Middle frontal gyrus (tissue), 1 donor: ENCODE measurements at regions not wholly inside any gene's neighbourhood (a gene's known extent, or its start where the extent isn't known, plus 50 kb on each side); places are given as distances from the start of the nearest gene placed in this dataset.
"Not testable (repeated sequence)": the region's sequence is repeated elsewhere in the genome, so short reads cannot be mapped to it uniquely, and the experiment has no call there.

ENCODE experiments used
- DNase-seq: peaks from one replicate; pipeline ENCODE4 v3.0.0-alpha.2; 2015; ENCODE audit warnings: low spot score; ENCODE audit errors: extremely low spot score

DNA sequence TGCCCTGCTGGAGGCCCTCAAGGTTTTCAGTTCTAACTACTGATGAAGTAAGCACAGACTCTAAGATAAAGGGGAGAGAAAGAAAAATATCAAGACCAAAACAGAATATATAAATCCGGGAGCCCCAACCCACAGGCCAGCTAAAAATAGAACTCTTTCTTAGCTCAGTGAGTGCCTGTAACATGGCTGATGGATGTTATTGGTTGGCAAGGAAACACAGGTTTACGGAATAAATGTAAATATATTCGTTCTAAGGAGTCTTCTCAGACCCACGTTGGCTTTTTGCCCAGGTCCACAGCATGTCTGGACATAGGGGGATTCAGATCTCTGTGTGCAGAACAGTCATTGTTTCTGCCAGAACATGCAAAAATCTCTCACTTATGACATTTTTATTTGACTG, 139.0 kb upstream of the SERPINE2 start:
- no peak for DNase-seq

DNA sequence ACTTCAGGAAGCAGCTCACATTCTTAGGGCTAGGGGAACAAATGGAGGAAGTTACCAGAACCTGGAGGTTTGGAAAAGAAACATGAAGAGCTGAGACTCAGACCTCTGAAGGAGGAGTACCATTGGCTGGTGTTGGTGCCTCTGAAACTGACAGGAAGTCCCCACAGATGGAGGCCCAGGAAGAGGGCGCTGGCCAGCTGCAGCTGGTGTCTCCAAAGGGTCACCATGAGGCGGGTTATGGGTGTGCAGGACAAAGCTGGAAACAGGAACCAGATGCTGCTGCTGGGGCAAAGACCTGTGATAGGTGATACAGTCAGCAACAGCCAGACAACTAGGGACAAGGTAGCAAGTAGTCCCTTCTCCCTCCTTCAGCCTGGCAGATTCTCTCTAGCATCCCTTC, 136.5 kb upstream of the SERPINE2 start:
- no peak for DNase-seq

DNA sequence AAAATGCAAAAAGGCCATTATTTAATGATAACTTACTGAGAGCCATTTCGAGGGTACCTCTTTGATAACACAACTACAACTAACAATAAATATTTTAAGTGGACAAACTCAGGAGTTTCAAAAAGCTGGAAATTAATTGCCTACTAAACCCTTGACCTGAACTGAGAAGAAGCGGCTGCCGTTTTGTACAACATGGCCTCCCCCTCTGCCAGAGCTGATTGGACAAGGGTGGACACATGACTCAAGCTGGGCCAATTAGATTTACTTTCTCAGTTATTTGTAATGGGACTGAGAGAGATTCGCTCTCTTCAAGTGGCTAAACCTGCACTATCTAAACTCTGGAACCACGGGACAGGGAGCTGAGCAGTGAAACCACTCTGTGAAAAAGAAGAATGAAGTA, 135.9 kb upstream of the SERPINE2 start:
- no peak for DNase-seq

DNA sequence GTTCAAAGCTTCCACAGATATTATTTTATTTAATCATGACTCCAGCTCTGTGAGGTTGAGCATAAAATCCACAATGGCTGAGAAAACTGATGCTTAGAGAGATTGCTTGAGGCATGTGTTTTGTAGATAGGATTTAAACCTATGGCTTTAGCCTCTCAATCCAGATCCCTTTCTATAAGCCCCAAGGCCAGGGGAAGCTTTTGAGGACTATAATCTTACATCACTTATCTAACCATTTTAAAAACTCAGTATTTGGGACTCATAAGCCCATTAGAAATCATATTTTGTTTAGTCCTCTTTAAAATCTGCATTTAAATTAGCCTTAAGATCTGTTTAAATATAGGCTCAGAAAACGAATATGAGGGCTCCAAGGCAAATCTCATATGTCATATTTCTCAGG, 135.4 kb upstream of the SERPINE2 start:
- DNase-seq, result no peak

DNA sequence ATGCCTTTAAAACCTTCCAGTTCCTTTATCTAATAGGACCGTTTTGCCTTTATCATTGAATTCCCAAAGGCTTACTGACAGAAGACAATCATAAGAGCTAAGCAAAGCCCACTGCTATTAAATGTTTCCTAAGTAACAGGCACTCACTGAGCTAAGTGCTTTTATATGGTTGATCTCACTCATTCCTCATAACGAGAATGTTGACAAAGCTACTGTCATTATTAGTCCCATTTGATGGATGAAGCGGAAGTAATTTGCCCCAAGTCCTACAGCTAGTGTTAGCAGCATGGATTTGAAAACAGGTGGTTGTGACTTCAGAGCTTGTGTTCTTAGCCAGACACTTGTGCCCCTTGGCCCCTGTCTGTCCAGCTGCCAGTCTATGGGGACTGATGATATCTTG, 134.8 kb upstream of the SERPINE2 start:
- no peak for DNase-seq

DNA sequence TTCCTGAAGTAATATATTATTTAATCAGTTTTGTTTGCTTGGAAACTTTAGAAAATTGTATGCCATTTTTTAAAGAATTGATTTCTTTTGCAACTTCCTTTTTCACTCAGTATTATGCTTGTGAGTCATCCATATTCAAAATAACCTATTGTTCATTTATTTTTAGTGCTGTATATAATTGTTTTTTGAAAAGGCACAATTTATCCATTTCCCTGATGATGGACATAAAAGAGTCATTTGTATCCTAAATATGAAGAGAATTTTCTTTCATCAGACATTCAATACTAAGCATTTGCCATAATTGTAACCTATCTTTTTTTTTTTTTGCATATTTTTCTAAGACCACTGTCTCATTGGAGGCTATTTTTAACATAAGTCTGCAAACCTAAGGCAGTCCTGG, 134.1 kb upstream of the SERPINE2 start:
- no peak for DNase-seq

DNA sequence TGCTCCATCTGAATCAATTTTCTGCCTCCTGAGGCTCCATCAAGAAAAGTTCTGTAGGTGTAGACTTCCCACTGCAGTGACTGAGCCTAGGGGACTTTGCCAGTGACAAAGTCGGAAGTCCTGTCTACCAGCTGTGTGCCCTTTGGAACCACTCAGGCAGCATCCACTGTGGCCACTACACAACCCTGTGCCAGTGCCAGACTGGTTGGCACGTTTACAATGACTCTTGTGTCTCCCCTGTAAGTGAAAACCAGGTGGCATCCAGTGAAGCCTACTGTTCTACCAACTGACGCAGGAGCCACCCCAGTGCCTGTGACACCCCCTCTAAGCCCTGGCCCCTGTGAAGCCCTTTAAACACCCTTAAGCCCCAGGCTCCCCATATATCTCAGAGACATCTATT, 132.1 kb upstream of the SERPINE2 start:
- no peak for DNase-seq

DNA sequence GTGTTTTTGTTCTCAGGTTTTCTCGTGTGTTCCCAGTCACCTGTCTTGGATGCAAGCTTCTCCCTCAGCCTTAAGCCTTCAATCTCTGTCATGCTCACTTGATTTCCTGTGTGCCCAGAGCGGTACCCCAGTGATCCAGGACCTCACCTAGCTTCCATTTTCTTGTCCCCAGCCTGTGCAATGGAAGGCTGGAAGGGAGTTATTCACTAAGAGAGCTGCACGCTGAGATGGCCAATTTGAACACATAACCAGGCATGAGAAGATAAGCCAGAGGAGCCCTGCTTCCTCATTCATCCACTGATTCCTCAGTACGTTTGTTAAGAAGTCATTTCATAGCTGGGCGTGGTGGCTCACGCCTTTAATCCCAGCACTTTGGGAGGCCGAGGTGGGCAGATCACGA, 130.8 kb upstream of the SERPINE2 start:
- DNase-seq, result no peak

DNA sequence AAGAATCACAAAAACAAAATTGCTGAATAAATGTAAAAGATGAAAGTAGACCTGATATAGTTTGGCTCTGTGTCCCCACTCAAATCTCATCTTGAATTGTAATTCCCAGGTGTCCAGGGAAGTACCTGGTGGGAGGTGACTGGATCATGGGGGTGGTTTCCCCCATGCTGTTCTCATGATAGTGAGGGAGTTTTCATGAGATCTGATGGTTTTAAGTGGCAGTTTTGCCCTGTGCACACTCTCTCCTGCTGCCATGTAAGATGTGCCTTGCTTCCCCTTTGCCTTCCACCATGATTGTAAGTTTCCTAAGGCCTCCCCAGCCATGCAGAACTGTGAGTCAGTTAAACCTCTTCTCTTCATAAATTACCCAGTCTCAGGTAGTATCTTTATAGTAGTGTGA, 128.7 kb upstream of the SERPINE2 start:
- not testable (repeated sequence) for DNase-seq

DNA sequence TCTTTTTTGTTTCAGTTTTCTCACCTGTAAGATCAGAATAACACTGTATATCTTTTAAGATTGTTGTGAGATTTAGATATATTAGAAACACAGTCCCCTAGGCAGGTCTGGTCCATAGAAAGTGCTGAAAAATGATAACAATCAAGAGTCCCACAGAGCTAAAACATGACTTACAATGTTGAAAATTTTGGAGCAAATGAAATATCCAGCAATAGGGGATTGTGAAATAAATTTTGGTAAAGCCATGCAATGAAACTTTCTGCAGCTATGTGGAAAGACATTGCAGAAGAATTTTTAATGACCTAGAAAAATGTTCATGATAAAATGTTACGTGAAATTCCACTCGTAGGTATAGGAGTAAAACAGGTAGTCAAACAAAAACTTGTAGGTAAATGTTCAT, 127.6 kb upstream of the SERPINE2 start:
- DNase-seq, result no peak

DNA sequence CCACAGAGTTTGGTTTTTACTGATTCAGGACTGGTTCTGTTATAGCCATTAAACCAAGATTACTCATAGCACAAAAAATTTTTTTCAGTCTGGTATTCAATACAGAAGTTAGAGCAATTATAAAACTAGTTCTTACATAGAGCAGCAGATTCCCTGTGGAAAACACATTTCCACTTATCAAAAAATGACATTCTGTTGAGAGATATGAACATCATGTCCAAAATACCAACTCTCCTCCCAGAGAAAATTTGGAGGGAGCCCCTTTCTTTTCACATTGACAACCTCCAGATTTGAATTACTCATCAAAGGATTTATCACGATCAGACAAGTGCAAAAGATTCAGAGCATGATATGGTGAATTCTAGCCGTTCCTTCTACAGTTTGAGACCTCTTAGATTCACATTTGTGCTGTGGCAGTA, 126.8 kb upstream of the SERPINE2 start:
- DNase-seq, result no peak

DNA sequence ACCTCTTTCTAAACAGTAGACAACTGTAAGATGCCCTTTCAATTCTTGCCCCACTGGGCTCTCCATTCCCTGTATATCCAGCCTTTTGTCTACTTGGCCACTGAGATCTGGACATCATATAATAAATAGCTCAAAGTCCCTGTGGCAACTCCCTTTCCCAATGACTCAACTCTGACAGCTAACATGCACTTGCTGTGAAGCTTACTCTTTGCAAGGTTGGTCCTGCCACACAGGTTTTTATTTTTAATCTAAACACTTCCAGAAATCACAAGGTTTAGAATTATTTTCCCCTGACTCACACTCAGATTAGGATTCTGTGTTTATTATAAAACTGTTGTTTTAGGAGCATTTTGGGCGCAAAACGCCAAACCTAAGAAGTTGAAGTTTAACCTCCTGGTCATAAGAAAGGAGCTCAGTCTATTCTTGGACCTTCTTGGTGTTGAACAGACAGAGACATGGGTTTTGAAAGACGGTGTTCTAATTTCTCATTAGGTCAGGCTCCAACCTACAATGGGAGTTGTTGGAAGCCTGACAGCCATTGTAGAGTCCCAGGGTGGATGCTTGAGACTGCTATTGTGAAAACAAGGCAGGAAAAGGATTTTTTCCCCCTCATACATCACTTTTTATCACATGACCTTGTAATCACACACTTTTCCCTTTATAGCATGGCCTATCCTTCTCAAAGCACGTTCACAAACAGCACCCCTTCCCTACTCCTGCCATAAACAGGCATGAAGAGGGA, 124.7 kb upstream of the SERPINE2 start:
- no peak for DNase-seq

DNA sequence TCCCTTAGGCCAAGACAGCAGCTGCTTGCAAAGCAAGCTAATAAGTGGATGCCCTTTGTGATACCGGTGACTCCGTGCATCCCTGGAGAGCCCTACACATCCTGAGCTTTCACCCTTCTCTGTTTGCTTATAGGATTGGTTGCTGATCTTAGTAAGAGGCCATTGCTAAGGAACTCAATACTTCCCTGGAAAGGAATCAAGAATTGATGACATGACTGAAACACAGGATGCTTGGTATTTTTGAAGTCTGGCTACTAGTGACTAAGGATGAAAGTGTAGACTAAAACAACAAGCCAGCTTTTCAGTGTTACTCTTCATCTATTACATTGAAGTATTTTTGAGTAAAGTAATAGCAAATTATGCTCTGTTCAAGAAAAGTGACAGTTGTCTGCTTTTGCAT, 123.0 kb upstream of the SERPINE2 start:
- no peak for DNase-seq

DNA sequence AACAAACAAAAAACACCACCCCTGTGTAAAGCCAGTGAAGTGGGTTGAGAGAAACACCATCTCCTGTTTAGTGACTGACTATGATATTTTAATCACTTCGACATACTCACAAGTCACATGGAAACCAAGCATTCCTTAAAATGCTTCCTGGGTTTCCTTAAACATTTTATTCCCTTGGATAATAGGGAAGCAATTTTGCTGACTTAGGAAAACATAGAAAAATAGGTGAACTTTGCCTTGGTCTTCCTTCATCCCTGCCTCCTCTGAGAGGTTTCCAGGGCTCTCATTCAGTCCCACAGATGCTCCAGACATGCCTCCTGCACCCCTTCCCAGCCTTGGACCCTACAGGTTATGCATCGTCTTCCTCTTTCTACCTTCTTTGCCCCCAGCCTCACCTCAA, 122.6 kb upstream of the SERPINE2 start:
- DNase-seq, result no peak

DNA sequence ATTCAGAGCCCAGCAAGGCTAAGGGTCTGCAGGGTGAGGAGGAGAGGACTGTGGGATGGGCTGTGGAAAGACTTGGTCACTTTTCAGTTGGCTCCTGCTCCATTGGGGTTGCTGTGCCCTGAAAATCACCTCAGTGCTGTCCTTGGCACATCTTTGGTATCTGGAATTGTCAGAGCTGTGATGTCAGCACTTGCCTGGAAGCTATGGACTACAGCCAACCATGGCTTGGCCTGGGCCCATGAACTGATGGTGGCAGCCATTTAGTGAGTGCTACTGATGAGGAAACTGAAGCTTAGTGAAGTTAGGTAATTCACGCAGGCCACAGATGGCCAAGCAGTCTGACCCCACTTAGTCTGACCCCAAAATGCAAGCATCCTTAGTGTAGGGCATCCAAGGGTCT, 121.8 kb upstream of the SERPINE2 start:
- DNase-seq, result no peak

DNA sequence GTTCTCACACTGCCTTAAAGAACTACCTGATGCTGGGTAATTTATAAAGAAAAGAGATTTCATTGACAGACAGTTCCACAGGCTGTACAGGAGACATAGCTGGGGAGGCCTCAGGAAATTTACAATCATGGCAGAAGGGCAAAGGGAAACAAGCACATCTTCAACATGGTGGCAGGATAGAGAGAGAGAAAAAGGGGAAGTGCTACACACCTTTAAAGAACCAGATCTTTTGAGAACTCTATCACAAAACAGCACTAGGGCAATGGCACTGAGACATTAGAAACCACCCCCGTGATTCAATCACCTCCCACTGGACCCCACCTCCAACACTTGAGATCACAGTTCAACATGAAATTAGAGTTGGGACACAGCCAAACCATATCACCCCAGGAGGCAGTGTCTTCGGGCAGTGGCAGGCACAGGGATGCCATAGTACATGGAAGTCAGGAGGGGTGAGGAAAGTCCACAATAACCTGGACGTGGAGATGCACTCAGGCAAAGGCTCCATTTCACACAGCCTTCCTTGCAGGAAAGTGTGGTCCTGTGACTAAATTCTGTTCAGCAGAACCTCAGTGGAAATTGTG, 120.4 kb upstream of the SERPINE2 start:
- DNase-seq, result no peak

DNA sequence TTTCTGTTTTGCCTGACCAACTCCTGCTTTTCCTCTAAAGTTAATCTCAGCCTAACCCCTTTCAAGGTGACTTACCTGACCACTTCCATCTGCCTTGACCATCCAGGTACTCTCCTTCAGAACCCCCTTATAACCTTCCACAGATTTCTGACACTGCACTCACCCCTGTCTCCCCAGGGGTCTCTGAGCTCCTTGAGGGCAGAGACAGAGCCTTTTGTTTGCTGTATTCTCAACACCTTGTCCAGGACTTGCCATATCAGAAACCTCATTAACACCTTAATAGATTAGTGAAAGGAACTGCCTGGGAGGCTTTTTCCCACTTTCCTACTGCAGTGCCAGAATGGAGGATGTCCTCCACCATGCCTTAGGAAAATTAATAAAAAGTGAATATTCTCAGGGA, 119.7 kb upstream of the SERPINE2 start:
- no peak for DNase-seq

DNA sequence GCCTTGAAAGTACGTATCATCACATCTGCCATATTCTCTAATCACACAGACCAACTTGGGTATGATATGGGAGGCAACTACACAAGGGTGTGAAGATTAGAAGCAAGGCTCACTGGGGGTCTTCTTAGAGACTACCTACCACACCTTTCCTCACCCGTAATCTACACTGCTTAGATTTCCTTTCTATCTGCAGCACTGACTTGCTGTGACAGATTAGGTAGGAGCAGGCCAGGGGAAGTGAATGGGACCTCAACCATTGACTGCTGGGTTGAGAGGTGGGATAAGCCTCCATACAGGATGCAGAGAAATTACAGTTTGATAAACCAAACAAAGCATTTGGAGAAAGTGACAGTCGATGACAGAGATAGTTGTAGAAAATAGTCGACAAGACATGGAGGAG, 119.0 kb upstream of the SERPINE2 start:
- DNase-seq, result no peak

DNA sequence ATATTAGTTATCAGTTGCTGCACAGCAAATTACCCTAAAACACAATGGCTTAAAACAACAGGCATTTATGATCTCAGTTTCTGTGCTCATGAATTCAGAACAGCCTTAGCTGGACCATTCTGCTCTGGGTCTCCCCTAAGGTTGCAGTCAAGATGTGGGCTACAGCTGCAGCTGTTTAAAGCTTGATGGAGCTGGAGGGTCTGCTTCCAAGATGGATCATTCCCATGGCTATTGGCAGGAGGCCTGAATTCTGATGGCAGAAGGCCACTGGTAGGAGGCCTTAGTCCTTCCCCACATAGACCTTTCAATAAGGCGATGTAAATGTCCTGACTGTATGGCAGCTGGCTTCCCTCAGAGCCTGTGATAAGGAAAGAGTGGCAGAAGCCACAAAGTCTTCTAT, 118.6 kb upstream of the SERPINE2 start:
- DNase-seq, result no peak

DNA sequence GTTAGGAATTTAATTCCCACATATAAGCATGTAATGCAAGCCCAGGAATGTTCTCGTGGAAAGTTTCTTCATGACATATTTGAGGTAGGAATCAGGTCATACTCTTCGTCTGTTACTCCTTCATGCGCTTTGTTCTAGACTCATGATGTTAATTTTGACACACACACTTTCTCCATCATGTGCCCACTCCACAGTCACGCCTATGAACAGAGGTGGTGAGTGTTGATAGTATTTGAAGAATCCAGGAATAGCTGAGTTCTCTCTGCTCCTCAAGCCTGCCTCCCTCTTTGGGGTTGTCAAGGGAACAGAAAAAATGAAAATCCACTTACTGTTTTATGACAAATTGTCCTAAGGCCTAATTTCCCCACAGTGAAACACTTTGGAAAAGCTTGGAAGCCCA, 117.3 kb upstream of the SERPINE2 start:
- DNase-seq, result no peak

DNA sequence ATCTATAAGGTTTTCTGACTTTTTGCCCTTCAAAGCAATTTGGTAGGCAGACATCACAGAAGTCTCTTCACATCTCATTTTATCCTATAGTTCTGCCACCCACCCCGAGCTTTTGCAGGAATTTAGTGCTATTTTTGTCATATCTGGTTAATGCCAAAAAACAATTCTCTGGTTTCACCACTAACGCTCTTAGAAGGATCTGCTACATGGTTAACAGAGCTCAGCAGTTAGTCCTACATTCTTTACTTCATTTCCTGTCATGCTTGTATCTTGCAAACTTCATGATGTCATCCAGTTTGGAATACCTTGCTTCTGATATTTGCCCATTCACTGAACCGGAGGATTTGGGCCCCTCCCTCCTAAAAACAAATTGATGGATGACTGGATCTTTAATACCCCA, 116.8 kb upstream of the SERPINE2 start:
- no peak for DNase-seq

DNA sequence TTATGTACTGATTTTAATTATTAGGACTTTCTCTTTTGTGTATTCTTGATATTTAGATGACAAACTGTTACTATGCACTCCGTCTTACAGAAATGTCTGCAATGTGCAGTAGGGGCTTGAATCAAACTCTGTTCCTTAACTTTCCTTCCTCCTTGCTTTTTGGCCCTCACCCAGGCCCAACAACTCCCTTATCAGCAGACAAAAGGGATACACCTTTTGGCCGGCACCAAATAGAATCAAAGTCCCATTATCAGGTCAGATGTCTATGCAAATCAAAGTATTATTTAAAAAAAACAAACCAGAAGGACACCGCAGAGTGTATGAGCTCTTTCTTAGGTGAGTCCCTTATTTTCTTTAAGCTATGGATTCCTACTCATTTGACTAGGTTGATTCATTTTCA, 116.3 kb upstream of the SERPINE2 start:
- DNase-seq, result no peak

DNA sequence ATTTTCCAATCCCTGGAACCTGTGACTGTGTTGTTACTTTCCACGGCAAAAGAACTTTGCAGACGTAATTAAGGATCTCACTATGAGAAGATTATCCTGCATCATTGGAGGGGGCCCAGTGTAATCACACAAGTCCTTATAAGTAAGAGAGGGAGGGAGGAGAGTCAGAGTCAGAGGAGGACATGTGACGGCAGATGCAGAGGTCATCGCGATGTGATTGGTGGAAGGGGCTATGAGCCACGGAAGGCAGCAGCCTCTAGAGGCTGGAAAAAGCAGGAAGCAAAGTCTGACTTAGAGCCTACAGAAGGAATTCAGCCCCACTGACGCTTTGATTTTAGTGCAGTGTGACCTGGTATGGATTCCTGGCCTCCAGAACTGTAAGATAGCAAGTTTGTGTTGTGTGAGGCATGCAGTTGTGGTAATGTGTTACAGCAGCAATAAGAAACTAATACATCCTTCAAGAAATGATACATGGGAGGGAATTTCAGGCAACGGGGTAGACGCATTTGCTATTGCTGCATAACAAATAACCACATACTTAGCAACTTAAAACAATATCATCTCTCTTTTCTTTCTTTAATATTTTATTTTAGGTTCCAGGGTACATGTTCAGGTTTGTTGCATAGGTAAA, 112.7 kb upstream of the SERPINE2 start:
- DNase-seq, result no peak
